Peyer's patch (tissue), 4 donors: ENCODE measurements at regions not wholly inside any gene's neighbourhood (a gene's known extent, or its start where the extent isn't known, plus 50 kb on each side); places are given as distances from the start of the nearest gene placed in this dataset.

Source experiments
- CTCF ChIP-seq, 6 experiments: fragments of 450-650 bp in 4 of 6; fragments of 200-600 bp in 2 of 6; sonication (generic) in 1 of 6; IDR thresholded peaks; one replicate each; pipeline ENCODE4 v1.5.1; 2017 to 2019; ENCODE audit warnings: antibody characterized with exemption in 6 of 6, mild to moderate bottlenecking in 3 of 6, moderate library complexity in 1 of 6
- POLR2A ChIP-seq, 2 donors: fragments of 450-650 bp; IDR thresholded peaks; one replicate each; pipeline ENCODE4 v1.5.1; 2017; ENCODE audit warnings: antibody characterized with exemption in 2 of 2, mild to moderate bottlenecking in 2 of 2, moderate library complexity in 2 of 2

- TF ChIP-seq POLR2A (IDR thresholded peaks at IDR 0.05): no peak
- TF ChIP-seq CTCF (IDR thresholded peaks at IDR 0.05): no peak
These were observed 667.7 kb downstream of the SOCS6 start for GRCh38 chr18:70956554-70956953.
